Amygdala (tissue), 56 donors: ENCODE measurements at regions not wholly inside any gene's neighbourhood (a gene's known extent, or its start where the extent isn't known, plus 50 kb on each side); places are given as distances from the start of the nearest gene placed in this dataset.

Experiments
- DNase-seq, 56 donors: peaks; one replicate each; lab custom pipeline; 2025; lab: John Stamatoyannopoulos, UW

- no peak for DNase-seq
Observed at GRCh38 chr15:35596285-35596684, 50.3 kb upstream of the DPH6 start.

- DNase-seq: no peak
Observed at GRCh38 chr15:35602836-35603235, 56.9 kb upstream of the DPH6 start.

- no peak for DNase-seq
Observed at GRCh38 chr15:35603301-35603700, 57.3 kb upstream of the DPH6 start.

- no peak for DNase-seq
Observed at GRCh38 chr15:35603856-35604255, 57.9 kb upstream of the DPH6 start.

GRCh38 chr15:35605764-35606449 is 59.9 kb upstream of the DPH6 start:
- no peak for DNase-seq

- no peak for DNase-seq
Observed at GRCh38 chr15:35606450-35606779, 60.5 kb upstream of the DPH6 start.

- no peak for DNase-seq
Observed at GRCh38 chr15:35616498-35617271, 70.7 kb upstream of the DPH6 start.

- DNase-seq: no peak
Observed at GRCh38 chr15:35618260-35619188, 72.6 kb upstream of the DPH6 start.

GRCh38 chr15:35622641-35623340 is 76.8 kb upstream of the DPH6 start:
- DNase-seq: no peak

- DNase-seq: no peak
Observed at GRCh38 chr15:35624881-35625280, 78.9 kb upstream of the DPH6 start.

- no peak for DNase-seq
Observed at GRCh38 chr15:35626571-35627318, 80.8 kb upstream of the DPH6 start.

GRCh38 chr15:35627696-35628095 is 81.7 kb upstream of the DPH6 start:
- no peak for DNase-seq

GRCh38 chr15:35629766-35630165 is 83.8 kb upstream of the DPH6 start:
- no peak for DNase-seq

GRCh38 chr15:35630532-35630931 is 84.6 kb upstream of the DPH6 start:
- DNase-seq: no peak

GRCh38 chr15:35630985-35631384 is 85.0 kb upstream of the DPH6 start:
- DNase-seq: no peak

- no peak for DNase-seq
Observed at GRCh38 chr15:35633677-35634076, 87.7 kb upstream of the DPH6 start.

GRCh38 chr15:35646790-35647189 is 100.8 kb upstream of the DPH6 start:
- DNase-seq: no peak

GRCh38 chr15:35647303-35647702 is 101.3 kb upstream of the DPH6 start:
- DNase-seq: no peak

- no peak for DNase-seq
Observed at GRCh38 chr15:35648941-35649340, 103.0 kb upstream of the DPH6 start.

- DNase-seq: no peak
Observed at GRCh38 chr15:35649575-35649974, 103.6 kb upstream of the DPH6 start.
